ENCODE measurements at regions not wholly inside any gene's neighbourhood (a gene's known extent, or its start where the extent isn't known, plus 50 kb on each side); places are given as distances from the start of the nearest gene placed in this dataset.
"Not testable (repeated sequence)": the region's sequence is repeated elsewhere in the genome, so short reads cannot be mapped to it uniquely, and the experiment has no call there.

- DNase-seq = no peak
Measured at GRCh38 chr3:194028434-194029004, 107.4 kb upstream of the HES1 start.

- DNase-seq = no peak
Measured at GRCh38 chr3:194029846-194030245, 106.1 kb upstream of the HES1 start.

GRCh38 chr3:194030372-194030771 lies 105.6 kb upstream of the HES1 start:
- DNase-seq = no peak

- no peak for DNase-seq
Measured at GRCh38 chr3:194031349-194031748, 104.6 kb upstream of the HES1 start.

- no peak for DNase-seq
Measured at GRCh38 chr3:194031867-194032635, 103.9 kb upstream of the HES1 start.

- DNase-seq = no peak
Measured at GRCh38 chr3:194032828-194033435, 103.0 kb upstream of the HES1 start.

GRCh38 chr3:194034346-194035336 lies 101.3 kb upstream of the HES1 start:
- no peak for DNase-seq

- DNase-seq = no peak
Measured at GRCh38 chr3:194035406-194036138, 100.4 kb upstream of the HES1 start.

- no peak for DNase-seq
Measured at GRCh38 chr3:194036842-194037241, 99.1 kb upstream of the HES1 start.

- DNase-seq = not testable (repeated sequence)
Measured at GRCh38 chr3:194038346-194038745, 97.6 kb upstream of the HES1 start.

- DNase-seq = no peak
Measured at GRCh38 chr3:194038960-194039359, 97.0 kb upstream of the HES1 start.

- no peak for DNase-seq
Measured at GRCh38 chr3:194040516-194041273, 95.3 kb upstream of the HES1 start.

GRCh38 chr3:194042927-194043326 lies 93.0 kb upstream of the HES1 start:
- DNase-seq = no peak

GRCh38 chr3:194043516-194043915 lies 92.4 kb upstream of the HES1 start:
- DNase-seq = no peak

- DNase-seq = no peak
Measured at GRCh38 chr3:194045289-194045688, 90.7 kb upstream of the HES1 start.

- no peak for DNase-seq
Measured at GRCh38 chr3:194045919-194046318, 90.0 kb upstream of the HES1 start.

GRCh38 chr3:194046531-194046930 lies 89.4 kb upstream of the HES1 start:
- DNase-seq = no peak

GRCh38 chr3:194046995-194047645 lies 88.8 kb upstream of the HES1 start:
- no peak for DNase-seq

GRCh38 chr3:194049394-194049793 lies 86.6 kb upstream of the HES1 start:
- no peak for DNase-seq

- no peak for DNase-seq
Measured at GRCh38 chr3:194050782-194051320, 85.1 kb upstream of the HES1 start.
